SHP77 (cell line): ENCODE measurements at regions not wholly inside any gene's neighbourhood (a gene's known extent, or its start where the extent isn't known, plus 50 kb on each side); places are given as distances from the start of the nearest gene placed in this dataset.
A peak's percentile ranks its signal among the peaks of the same experiment; 100 is the strongest.

ENCODE experiments used
- DNase-seq, 2 experiments: peaks; one replicate each; lab custom pipeline; 2025; lab: John Stamatoyannopoulos, UW

DNA sequence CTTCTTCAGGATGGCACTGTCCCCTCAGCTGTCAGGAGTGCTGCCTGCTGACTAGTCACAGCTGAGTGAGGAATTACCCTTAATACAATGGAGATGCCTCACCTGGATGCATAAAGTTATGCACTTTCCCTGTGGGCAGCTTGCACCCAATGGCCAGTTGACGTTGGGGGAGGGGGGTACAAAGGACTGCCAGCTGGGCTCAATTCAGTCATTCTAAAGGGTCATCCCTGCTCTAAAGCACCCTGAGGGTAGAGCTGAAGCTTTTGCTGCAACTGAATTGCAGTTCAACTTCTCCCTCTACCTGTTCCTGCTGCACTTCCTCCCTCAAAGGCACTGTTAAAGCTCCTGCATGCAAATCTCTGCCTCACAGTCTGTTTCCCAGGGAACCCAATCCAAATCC lies 147.8 kb upstream of the SESN3 start:
- no peak for DNase-seq

DNA sequence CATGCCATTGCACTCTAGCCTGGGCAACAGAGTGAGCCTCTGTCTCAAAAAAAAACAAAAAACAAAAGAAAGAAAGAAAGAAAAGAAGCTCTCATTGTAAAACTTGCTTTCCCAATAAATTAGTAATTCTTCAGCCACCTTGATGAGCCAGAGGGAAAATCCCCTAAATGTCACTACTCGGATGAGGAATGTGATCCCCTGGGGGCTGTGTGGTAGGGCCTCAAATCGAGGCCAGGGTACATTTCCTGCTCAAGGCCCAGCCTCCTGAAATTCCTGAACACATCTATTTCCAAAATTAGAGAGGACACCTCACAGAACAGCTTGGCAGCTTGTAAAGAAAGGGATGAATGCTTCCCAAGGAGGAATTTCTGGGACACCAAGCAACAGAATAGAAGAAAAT lies 147.1 kb upstream of the SESN3 start:
- DNase-seq: no peak

DNA sequence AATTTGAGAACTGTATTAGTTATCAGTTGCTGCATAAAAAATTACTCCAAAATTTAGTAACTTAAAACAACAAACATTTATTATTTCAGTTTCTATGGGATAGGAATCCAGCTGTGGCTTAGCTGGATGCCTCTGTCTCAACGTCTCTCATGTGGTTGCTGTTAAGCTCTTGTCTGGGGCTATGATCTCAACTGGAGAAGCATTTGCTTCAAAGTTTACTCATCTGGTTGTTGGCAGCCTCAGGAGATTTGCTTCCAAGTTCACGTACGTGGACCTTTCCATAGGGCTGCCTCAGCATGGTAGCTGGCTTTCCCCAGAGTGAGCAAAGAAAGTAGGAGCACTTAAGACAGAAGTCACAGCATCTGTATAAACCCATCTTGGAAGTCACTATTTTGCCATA lies 144.9 kb upstream of the SESN3 start:
- no peak for DNase-seq

DNA sequence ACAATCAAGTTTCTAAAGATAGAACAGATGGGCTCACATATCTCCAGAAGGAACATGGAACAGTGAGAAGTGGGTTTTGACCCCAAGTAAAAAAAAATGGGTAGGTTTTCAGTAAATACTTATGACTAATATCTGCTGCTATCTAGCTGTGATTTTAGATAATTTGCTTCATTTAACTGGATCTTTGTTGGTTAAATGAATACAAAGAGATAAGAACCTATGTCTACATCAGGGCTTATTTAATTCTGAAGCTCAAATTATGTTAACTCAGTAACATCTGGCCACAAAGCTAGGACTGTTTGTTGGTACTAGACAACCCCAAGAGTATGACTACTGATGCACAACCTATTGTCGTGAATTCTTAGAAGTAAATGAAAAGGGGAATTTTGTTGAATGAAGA lies 144.4 kb upstream of the SESN3 start:
- DNase-seq: no peak

DNA sequence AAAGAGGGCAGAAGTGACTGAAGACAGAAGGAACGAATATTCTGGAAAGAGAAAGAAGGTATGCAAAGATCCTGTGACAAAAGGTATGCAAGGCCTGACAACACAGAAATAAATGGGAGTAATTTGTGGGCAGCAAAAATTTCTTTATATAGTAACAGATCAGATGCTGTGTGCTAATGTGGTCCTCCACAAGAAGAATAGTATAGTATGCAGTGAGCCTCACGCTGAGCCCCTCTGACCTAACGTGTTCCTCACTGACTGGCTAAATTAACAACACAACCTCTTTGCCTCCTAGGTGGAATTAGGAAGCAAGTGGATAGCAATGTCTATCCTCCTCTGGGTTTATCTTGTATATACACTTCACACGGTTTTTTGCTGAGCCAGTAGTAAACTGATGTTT lies 143.1 kb upstream of the SESN3 start:
- no peak for DNase-seq

DNA sequence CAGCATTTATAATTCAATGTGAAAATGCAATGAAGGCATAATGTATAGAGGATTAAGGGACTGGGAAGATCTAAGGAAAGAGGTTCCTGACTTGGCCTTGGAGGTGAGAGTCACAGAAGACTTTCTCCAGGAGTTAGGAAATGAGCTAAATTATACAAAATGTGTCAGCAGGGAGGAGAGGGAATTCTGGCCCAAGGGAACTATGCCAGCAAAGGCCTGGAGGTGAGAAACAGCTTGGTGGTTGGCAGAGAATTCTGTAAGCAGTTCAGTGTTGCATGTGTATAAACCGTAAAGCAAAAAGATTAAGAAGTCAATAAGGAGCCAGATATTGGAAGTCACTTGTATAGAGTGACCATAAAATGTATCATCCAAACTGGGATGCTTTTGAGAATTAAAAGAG lies 142.2 kb upstream of the SESN3 start:
- no peak for DNase-seq

DNA sequence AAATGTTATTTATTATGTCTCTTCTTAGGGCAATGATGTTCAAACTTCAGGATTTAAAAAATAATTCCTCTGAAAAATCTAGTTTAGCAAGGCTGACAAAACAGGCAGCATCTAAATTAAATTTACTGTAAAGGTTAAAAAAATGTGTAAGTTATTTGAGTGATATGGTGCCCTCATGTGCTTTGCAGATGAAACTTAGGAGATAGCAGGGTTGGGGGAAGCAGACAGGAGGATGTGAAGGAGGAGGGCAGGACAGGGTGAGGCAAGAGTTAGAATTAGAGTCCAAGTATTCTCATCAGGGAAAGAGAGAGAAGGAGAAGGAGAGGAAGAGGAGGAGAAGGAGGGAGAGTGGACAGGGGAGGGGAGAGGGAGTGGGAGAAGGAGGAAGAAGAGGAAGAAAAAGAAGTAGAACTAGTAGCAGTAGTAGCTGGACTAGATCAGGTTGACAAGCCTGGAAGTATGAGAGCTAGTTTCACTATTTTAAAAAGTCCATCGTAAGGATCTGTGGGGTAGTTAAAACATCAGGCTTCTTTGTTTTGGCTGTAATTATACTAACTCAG lies 141.2 kb upstream of the SESN3 start:
- DNase-seq: no peak

DNA sequence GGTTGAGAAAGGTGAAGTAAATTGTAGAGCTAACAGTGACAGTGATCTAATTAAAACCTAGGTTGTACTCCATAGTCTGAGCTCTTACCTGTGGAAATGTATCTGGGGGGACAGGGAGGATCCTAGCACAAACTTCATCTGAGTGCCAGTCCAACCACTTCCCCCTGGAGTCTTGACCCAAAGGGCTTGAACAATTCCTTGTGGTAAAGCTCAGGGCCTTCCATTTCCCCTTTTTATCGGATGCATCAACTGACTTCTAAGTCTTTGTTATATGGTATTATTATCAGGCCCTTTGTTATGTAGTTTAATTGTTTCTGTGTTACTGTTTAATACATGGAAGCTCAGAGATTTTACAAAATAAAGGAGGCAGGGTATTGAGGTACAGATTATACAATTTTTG lies 140.2 kb upstream of the SESN3 start:
- DNase-seq: no peak

DNA sequence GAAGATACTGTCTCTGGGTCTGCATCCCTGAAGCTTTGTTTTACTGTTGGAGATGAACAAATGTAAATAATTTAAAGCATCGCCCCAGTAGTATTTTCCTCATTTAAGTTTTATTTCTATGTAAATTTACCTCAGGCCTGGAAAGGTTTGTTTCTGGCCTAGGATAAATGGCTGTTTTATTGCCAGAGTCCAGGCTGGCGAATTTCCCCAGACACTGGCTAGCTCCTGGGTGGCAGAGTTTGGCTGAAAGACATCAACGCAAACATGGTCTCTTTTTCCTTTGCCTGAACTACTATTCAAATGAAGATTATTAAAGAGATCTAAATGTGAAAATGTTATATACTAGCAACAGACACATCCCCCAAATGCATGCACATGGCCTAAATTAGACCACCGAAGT lies 136.7 kb upstream of the SESN3 start:
- DNase-seq: no peak

DNA sequence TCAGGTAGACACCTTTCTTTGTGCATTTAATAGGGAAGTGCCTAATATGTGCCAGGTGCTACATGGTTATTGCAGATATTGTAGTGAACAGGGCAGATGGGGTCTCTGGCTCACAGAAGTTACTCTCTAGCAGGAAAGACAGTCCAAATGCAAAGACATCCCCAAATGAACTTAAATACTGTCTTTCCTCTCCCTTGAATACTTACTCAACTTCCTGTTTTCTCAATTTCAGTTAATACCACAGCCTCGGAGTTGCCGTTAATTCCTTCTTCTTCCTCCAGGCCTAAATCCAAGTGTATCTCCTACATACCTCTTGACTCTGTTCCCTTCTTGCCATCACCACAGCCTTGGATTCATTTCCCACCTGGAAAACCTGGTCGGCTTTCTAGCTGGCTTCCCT lies 134.3 kb upstream of the SESN3 start:
- no peak for DNase-seq

DNA sequence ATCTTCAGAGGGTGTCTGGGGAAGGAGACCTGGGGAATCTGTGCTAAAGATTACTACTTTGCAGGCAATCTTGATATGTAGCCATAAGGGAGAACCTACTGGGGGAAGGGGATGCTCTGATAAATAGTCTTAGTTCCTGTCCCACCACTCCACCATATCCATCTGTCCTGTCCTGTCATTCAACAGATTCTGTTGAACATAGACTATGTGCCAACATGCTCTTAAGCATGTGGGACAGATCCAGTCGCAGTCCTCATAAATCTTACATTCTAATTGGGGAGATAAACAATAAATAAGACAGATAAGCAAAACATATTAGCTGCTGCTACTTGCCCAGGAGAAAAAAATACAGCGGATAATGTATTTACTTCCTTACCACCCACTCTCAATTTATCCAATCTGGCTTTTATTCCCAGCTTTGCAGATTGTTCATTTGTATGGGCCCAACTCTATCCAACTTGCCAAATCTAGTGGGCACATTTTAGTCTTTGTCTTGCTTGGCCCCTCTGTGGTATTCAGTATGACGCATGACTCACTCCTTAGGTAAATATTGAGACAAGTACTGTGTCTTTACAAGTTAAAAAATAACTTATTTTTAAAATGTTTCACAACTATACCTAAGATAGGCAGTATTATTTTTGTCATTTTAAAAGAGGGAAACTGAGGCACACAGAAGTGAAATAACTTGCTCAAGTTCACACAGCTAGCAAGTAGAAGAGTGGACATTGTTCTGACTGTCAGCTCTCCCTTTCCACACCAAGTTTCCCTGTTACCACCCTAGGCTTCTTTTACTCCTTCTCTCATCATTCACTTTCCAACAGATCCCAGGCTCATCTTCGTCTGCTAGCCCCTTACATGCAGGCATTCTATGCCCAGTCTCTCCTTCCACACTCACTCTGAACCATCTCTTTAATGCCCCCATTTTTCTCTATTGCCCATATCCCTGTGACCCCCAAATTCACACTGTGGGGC lies 133.6 kb upstream of the SESN3 start:
- no peak for DNase-seq

DNA sequence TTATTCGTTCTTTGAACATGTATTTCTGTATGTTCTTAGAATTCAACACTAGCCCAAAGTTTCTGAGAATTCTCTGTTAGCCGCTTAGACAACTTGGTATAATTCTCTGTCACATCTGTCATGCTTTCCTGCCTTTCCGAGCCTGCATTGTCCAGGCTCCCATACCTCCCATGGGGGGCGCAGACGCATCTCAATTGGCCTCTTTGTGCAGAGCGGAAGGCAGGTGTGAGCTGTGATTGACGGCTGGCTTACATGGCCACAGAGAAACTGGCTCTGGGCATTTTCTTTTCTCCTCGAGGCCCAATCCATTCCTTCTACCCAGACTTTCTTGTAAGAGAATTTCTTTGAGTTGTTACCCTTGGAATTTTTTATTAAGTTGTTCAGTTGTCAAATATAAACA lies 132.7 kb upstream of the SESN3 start:
- DNase-seq: peak; percentile 30 to 74

DNA sequence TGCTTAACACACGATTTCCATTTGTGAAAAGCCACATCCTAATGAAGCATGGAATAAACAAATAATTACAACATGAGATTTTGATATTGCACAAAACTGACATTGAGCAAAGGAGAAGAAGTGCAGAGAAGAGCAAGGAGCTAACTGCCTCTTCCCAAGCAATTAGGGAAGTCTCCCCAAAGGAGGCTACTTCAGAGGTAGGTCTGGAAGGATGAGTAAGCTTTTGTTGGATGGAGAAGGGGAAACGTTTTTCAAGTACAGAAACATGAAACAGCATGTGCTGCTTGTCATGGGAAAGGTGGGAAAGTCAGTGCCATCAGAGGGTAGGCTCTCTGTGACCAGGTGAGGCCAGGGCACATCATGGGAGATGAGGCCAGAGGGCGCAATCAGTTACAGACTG lies 132.2 kb upstream of the SESN3 start:
- DNase-seq: no peak

DNA sequence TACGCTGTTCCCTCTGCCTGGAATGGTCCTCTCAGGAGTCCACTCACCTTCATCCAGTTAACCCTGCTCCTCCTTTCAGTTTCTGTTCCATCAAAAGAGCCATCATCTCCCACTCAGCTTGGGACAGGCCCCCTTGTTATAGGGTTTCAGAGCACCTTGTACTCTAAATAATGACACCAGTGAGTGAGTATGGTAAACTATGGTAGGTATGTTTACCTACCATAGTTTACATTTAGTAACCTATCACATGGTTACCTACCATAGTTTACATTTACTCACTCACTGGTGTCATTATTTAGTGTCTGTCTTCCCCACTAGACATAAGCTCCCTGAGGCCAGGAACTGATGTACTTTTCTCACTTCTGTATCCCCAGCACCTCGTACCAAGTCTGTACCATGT lies 130.2 kb upstream of the SESN3 start:
- no peak for DNase-seq

DNA sequence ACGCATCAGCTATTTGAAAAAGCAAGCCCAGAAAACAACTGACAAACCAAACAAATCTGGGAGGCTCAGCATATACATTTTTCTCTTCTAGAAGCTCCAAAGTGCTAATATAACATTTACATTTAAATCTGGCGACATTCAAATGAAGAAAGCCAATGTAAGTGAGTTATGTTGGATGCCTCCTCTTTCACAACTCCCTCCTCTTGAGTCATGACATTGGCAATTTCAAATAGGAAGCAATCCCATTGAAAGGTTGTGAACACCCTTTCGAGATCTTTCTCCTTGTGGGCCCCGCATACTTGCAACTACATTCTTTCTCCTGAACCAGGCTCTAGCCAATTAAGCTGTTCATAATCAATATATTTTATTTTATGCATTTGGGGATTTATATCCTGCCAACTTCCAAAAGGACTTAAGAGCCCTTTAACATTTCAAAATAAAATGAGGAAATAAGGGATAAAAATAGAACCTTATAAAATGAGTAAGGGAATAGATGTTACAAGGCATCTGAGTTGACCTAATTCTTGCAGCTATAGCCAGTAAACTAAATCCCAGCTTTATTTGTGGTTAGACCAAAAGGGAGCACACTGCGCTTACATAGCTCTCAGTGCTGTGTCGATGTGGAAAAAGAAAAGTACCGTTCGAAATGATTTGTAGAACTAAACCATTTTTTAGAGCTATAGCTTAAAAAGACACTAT lies 129.5 kb upstream of the SESN3 start:
- DNase-seq: no peak

DNA sequence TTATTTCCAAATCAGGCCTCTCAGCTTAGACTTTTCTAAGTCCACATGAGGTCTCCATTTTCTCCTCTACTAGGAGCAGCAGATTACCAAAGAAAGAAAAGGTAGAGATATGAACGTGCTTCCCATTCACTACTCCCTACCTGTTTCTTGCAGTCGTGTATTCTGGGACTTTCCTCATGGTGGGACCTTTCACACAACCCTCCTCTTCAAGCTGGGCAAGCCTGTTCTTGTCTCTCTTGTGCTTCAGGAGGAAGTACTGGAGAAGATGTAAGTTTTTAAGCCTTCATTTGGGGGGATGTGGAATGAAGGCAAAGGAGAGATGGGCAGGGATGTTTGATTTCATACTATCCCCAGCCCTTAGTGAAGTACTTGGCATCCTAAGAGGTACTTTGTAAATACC lies 128.8 kb upstream of the SESN3 start:
- DNase-seq: no peak

DNA sequence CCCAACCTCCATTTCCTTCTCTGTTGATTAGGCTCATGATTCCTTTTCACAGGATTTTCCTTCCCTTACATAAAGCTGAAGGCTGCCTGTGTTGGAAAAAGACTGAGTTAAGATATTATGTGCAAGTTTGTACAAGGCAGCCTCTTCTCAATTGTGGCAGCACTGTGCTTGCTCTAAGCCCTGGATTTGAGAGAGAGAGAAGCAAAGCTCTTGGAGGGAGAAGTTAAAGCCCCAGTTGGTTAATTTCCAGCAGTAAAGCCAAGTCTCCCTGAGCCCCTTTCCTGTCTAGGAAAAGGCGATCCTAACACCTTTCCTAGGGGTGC lies 128.3 kb upstream of the SESN3 start:
- DNase-seq: no peak

DNA sequence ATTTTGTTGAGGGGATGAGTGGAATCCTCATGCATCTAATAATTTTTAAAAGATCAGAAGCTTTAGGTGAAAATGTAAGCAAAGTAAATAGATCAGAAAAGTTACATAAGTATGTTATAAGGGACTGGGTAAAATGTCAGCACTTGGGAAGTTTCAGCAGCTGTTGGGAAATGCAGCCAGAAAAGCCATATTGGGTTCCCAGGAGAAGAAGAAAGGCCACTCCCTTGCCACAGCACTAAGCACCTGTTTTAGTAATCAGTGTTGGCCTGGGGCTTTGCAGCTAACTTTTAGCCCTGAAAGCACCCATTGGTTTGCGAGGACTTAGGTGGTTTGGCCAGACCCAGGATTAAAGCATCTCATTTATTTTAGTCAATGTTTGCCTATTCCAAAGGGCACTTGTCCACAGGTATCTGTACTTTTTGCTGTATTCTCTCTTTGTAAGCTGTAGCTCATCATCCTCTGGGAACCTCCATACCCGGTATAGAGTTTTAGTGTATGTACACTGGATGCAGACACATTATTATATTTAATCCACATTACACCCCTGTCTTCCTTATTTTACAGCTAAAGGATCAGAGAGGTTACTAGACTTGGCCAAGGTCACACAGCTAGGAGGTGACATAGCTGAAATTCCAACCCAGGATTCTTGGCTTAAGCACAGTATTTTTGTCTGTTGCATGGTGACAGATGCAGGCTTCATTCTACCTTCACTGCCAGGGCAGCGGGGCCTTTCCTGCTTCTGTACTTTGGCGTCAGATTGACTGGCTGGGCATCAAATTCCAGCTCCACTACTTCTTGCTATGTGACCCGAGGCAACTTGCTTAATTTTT lies 127.7 kb upstream of the SESN3 start:
- no peak for DNase-seq

DNA sequence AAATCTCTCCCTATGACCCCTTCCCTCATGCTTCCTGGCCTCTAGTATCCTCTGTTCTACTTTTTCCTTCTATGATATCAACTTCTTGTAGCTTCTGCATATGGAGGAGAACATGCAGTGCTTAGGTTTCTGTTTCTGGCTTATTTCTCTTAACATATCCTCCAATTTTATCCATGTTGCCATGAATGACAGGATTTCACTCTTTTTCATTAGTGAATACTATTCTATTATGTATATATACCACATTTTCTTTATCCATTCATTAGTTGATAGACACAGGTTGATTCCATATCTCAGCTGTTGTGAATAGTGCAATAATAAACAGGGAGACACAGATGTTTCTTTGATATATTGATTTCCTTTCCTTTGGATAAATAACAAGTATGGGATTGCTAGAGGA lies 123.3 kb upstream of the SESN3 start:
- no peak for DNase-seq

DNA sequence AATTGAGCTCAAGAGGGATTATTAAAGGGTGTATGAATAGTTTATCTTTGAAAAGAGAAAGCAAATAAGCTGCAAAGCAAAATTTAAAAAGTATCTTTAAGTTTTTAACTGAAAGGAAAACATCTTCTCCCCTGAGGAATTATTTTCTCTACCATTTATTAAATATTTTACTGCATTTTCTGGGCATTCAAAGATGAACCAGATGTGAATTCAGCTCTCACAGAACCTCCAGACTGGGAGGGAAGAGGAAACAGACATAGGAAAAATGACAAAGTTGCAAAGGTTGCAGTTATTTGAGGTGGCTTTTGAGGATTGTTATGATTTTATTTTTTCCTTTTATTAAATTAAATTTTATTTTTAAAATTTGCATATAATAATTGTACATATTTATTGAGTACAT lies 122.7 kb upstream of the SESN3 start:
- DNase-seq: no peak

DNA sequence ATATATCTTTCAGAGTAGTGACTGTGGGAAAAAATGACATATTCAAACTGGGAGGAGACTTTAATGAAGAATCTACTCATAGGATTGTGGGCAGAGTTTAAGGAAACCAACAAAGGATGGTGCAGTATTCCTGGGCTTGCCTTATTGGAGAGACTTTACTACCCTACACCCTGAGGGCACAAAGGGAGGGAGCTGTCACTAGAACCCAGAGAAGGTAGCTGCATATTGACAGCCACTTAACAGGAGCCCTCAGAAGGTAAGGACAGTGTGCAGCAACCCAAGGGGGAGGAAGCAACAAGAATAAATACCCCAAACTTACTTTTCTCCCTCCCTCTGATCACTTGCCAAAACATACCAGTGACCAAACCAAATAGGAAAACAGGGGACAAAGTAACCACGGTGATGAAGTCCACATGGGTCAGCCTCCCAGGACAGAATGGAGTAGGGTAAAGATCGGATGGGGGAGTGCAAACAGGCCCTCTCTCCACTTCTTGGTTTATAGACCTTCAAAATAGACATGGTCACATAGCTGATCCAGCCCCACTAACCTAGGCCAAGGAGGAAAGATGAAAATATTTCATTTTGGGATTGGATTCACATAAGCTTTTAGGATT lies 121.8 kb upstream of the SESN3 start:
- DNase-seq: no peak

DNA sequence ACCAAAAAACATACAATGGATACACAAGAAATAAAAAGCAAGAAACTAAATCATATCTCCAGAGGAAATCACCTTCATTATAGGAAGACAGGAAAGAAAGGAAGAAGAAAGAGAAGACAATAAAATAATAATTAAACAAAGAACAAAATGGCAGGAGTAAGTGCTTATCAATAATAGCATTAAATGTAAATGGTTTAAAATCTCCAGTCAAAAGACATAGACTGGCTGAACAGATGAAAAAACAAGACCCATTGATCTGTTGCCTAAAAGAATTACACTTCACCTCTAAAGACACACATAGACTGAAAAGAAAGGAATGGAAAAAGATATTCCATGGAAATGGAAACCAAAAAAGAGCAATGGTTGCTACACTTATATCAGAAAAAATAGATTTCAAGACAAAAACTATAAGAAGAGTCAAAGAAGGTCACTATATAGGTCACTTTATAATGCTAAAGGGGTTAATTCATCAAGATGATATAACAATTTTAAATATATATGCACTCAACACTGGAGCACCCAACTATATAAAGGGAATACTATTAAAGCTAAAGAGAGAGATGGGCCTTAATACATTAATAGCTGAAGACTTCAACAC lies 118.4 kb upstream of the SESN3 start:
- no peak for DNase-seq
